ENCODE measurements at regions not wholly inside any gene's neighbourhood (a gene's known extent, or its start where the extent isn't known, plus 50 kb on each side); places are given as distances from the start of the nearest gene placed in this dataset.
A peak's percentile ranks its signal among the peaks of the same experiment; 100 is the strongest.

DNA sequence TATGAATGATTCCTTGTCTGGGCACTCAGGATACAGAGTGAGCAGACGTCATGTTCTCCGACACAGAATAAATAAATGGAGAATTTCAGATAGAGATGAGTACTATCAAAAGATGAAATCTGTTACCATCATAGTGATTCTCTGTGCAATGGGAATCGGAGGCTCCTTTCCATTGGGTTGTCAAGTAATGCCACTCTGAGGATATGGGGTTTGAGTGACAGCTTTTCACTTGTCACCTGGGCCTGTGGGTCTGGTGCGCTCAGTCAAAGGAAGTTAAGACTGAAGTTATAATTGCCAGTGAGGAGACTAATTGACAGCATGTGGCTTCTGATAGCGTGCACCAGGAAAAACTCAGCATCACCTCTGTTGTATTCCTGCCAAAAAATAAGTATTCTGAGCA is 387.2 kb downstream of the SOX11 start:
- ATAC-seq (ENCODE audit: low read depth) (no peak), DNase-seq (no peak)
- Mint-ChIP-seq H3K9me3 (ENCODE audit: insufficient read depth) (no peaks in the 10 kb centered on the region), H3K4me1 (no peaks in the 10 kb centered on the region), H3K4me3 (no peak overlapping the region), H3K27ac (no peak overlapping the region), H3K27me3 (no peaks in the 10 kb centered on the region)
- CTCF ChIA-PET = no interaction called here
- Histone ChIP-seq H3K9me3 (ENCODE audit: control extremely low read depth in 1 of 3, control insufficient read depth in 2 of 3, insufficient read depth in 1 of 3, low read length in 2 of 3) (peaks cover 0 to 6% (median 0%) of the 10 kb centered on the region in 3 donors), H3K4me2 (replicated peaks; ENCODE audit: low read depth, low read length, poor library complexity, severe bottlenecking) (no peak overlapping the region), H3K36me3 (replicated peaks in 1 of 2; ENCODE audit: control extremely low read depth in 1 of 2, control insufficient read depth in 1 of 2, extremely low read depth in 1 of 2, insufficient read depth in 2 of 2, low read length in 1 of 2) (no peaks in the 10 kb centered on the region), H4K20me1 (ENCODE audit: control insufficient read depth, insufficient read depth, low read length, poor library complexity, severe bottlenecking) (no peaks in the 10 kb centered on the region), H3K4me3 (ENCODE audit: control extremely low read depth in 1 of 5, extremely low read depth in 1 of 5, insufficient read depth in 1 of 5, low read depth in 2 of 5, low read length in 4 of 5) (no peak overlapping the region), H3K79me2 (ENCODE audit: control insufficient read depth, insufficient read depth, low read length) (no peaks in the 10 kb centered on the region), H3K27ac (ENCODE audit: low read length in 2 of 2) (no peak overlapping the region), H3K27me3 (replicated peaks in 1 of 4; ENCODE audit: control extremely low read depth in 1 of 4, control insufficient read depth in 3 of 4, insufficient read depth in 4 of 4, low read length in 3 of 4) (peaks cover 0 to 2% (median 0%) of the 10 kb centered on the region in 4 experiments), H3K9ac (ENCODE audit: low read length) (no peak overlapping the region), H3K4me1 (ENCODE audit: control insufficient read depth in 2 of 2, insufficient read depth in 2 of 2, low read length in 2 of 2) (no peaks in the 10 kb centered on the region), H2AFZ (ENCODE audit: insufficient read depth, low read depth, low read length, poor library complexity, severe bottlenecking) (no peak overlapping the region)
- POLR2A ChIA-PET = no interaction called here
- TF ChIP-seq, protein P1, sequence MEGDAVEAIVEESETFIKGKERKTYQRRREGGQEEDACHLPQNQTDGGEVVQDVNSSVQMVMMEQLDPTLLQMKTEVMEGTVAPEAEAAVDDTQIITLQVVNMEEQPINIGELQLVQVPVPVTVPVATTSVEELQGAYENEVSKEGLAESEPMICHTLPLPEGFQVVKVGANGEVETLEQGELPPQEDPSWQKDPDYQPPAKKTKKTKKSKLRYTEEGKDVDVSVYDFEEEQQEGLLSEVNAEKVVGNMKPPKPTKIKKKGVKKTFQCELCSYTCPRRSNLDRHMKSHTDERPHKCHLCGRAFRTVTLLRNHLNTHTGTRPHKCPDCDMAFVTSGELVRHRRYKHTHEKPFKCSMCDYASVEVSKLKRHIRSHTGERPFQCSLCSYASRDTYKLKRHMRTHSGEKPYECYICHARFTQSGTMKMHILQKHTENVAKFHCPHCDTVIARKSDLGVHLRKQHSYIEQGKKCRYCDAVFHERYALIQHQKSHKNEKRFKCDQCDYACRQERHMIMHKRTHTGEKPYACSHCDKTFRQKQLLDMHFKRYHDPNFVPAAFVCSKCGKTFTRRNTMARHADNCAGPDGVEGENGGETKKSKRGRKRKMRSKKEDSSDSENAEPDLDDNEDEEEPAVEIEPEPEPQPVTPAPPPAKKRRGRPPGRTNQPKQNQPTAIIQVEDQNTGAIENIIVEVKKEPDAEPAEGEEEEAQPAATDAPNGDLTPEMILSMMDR (IDR thresholded peaks at IDR 0.05) = no peak
- no peak for TF ChIP-seq EZH2 (IDR thresholded peaks at IDR 0.05; ENCODE audit: borderline replicate concordance, insufficient read depth, low read depth, low read length, poor library complexity, severe bottlenecking)
- 43% methylated on average over 2 of the region's 5 CpGs for WGBS (ENCODE audit: insufficient coverage)
- intact Hi-C loops (cut with micrococcal nuclease) = no loop called here

DNA sequence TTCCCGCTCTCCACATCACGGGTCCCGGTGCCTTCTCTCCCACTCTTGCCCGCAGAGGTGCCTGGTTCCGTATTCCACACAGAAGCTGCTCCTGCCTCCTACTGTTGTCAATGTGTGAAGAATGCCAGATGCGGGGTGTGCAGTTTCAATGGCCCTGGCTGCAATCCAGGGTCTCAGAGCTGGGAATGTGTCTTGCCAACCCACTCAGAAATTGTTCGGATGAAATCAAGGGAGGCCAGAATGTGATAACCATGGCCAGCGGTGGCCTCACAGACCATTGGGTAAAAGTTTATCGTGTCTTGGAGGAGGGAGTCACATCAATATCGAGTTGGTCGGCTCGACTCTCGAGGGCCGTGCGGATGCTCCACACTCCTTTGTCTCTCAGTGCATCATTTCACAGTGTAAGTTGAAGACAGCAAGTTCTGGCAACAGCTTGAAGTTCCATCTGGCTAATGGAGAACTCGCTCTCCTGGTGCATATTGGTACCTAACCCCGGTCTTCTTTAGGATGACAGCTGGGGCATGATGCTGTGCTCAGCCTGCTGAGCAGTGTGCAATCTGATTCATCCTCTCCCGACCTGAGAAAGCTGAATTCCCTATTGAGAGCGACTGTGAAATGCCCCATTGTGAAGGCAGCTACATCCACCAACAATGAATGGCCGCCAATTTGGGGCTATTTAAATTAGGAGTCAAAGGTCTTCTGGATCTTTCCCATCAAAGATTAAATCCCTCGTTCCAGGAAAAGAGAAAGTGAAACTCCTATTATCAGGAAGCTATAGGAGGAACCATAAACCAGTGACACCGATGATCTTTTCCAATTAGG is 389.0 kb downstream of the SOX11 start:
- no peaks in the 10 kb centered on the region for H3K27me3 Mint-ChIP-seq

More for the DNA sequence above, 389.0 kb downstream of the SOX11 start:
- no peak for DNase-seq
- Mint-ChIP-seq H3K9me3 (ENCODE audit: insufficient read depth) (no peaks in the 10 kb centered on the region), H3K4me1 (no peaks in the 10 kb centered on the region), H3K4me3 (no peak overlapping the region), H3K27ac (peak overlapping the region; percentile 12)
- H2AFZ ChIP-seq (ENCODE audit: insufficient read depth, low read depth, low read length, poor library complexity, severe bottlenecking) = no peak overlapping the region
- no peak overlapping the region for H3K27ac ChIP-seq (ENCODE audit: low read length in 2 of 2)
- H3K27me3 ChIP-seq (replicated peaks in 1 of 4; ENCODE audit: control extremely low read depth in 1 of 4, control insufficient read depth in 3 of 4, insufficient read depth in 4 of 4, low read length in 3 of 4) = peaks cover 0 to 2% (median 0%) of the 10 kb centered on the region in 4 experiments
- no peaks in the 10 kb centered on the region for H3K79me2 ChIP-seq (ENCODE audit: control insufficient read depth, insufficient read depth, low read length)
- H3K4me3 ChIP-seq (ENCODE audit: control extremely low read depth in 1 of 5, extremely low read depth in 1 of 5, insufficient read depth in 1 of 5, low read depth in 2 of 5, low read length in 4 of 5) = no peak overlapping the region
- WGBS (ENCODE audit: insufficient coverage) = 91% methylated on average over 15 of the region's 22 CpGs
- CTCF ChIA-PET = no interaction called here
- H4K20me1 ChIP-seq (ENCODE audit: control insufficient read depth, insufficient read depth, low read length, poor library complexity, severe bottlenecking) = no peaks in the 10 kb centered on the region
- H3K36me3 ChIP-seq (replicated peaks in 1 of 2; ENCODE audit: control extremely low read depth in 1 of 2, control insufficient read depth in 1 of 2, extremely low read depth in 1 of 2, insufficient read depth in 2 of 2, low read length in 1 of 2) = no peaks in the 10 kb centered on the region
- H3K4me2 ChIP-seq (replicated peaks; ENCODE audit: low read depth, low read length, poor library complexity, severe bottlenecking) = no peak overlapping the region
- peaks cover 0 to 11% (median 0%) of the 10 kb centered on the region in 3 donors for H3K9me3 ChIP-seq (ENCODE audit: control extremely low read depth in 1 of 3, control insufficient read depth in 2 of 3, insufficient read depth in 1 of 3, low read length in 2 of 3)
- POLR2A ChIA-PET = no interaction called here
- H3K9ac ChIP-seq (ENCODE audit: low read length) = no peak overlapping the region
- TF ChIP-seq EZH2 (IDR thresholded peaks at IDR 0.05; ENCODE audit: borderline replicate concordance, insufficient read depth, low read depth, low read length, poor library complexity, severe bottlenecking) = no peak
- TF ChIP-seq, protein P1 (IDR thresholded peaks at IDR 0.05) = no peak
- intact Hi-C loops (cut with micrococcal nuclease) = no loop called here
- ATAC-seq (ENCODE audit: low read depth) = no peak
- H3K4me1 ChIP-seq (ENCODE audit: control insufficient read depth in 2 of 2, insufficient read depth in 2 of 2, low read length in 2 of 2) = no peaks in the 10 kb centered on the region

Measured in B cell (primary cell).